GM04504 (cell line): ENCODE measurements at regions not wholly inside any gene's neighbourhood (a gene's known extent, or its start where the extent isn't known, plus 50 kb on each side); places are given as distances from the start of the nearest gene placed in this dataset.
A peak's percentile ranks its signal among the peaks of the same experiment; 100 is the strongest.
"Not testable (repeated sequence)": the region's sequence is repeated elsewhere in the genome, so short reads cannot be mapped to it uniquely, and the experiment has no call there.

Experiments
- DNase-seq: peaks from one replicate; pipeline ENCODE4 v3.0.0-alpha.2; 2012; ENCODE audit warnings: low read depth

DNA sequence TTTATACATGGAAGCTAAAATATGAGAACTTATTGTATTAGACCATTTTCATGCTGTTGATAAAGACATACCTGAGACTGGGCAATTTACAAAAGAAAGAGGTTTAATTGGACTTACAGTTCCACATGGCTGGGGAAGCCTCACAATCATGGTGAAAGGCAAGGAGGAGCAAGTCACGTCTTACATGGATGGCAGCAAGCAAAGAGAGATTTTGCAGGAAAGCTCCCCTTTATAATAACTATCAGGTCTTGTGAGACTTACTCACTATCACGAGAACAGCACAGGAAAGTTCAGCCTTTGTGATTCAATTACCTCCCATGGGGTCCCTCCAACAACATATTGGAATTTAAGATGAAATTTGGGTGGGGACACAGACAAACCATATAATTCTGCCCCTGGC is 740.1 kb upstream of the NECTIN3 start:
- not testable (repeated sequence) for DNase-seq

DNA sequence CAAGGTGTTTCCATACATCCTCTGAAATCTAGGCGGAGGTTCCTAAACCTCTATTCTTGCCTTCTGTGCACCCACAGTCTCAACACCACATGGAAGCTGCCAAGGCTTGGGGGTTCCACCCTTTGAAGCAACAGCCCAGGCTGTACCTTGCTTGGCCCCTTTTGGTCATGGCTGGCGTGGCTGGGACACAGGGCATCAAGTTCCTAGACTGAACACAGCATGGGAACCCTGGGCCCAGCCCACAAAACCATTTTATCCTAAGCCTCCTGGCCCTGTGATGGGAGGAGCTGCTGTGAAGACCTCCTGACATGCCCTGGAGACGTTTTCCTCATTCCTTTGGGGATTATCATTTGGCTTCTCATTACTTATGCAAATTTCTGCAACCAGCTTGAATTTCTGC is 739.0 kb upstream of the NECTIN3 start:
- no peak for DNase-seq

DNA sequence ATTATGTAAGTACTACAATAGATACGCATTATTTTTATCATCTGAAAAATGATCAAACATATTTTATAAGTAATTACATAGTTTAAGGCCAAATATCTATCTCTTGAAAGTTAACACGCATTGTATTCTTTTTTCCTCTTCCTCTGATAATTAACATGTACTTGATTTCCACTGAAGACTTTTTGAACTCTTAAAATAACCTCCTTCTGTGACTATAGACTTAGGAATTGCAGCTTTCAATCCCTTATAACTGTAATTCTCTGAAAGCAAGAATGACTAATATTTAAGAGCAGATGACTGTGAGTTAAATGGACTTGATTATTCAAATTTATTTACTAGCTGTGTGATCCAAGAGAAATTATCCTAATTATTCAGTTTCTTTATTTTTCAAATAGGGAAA is 730.6 kb upstream of the NECTIN3 start:
- DNase-seq, result no peak

DNA sequence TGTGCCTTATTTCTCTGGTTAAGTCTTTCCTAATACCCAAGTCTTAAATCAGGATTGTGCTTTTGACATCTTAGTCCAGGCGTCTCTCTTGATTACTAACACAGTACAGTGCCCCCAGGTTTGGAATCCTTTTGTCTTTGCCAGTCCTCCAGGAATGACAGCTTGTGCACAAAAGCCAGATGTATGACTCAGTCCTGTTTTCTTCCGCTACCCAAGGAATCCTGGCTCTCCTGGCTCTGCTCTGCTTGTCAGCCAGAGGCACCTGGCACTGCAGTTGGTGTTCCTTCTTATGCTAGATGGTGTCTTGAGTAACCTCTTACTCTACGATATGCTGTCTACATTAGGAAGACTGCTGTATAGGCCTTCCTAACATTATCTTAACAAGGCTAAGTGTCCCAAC is 728.2 kb upstream of the NECTIN3 start:
- peak; percentile 23 for DNase-seq

DNA sequence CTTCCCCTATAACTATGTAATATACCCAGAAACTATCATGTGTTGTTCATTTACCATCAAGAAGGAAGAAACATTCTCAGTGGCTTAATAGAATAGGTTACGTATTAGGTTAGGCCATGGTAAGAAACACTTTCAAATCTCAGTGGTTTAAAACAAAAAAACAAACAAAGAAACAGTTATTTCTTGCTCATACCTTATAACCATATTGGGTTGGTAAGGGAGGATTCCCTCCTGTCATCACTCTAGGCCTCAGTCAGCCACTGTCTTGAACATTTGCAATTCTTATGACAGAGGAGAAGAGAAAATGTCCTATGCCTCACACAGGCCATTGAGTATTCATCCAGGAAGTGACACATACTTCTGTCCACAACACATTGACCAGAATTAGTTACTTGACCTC is 727.7 kb upstream of the NECTIN3 start:
- DNase-seq, result no peak

DNA sequence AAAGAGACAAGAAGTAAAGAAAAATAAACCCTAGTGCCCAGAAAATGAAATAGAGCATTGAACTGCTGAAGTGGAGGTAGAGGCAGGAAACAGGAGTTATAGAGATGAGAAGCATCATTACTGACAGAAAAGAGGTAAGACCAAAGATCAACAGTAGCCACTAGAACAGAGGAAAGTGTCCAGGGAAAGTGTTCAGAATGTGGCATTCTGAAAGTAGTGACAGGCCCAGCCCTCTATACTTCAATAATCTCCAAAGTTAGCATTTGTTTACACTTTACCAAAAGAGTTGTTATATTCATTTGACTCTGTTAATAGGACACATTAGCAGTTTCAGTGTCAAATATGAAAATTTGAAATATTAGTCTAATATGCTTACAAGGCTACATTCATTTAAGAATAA is 727.1 kb upstream of the NECTIN3 start:
- DNase-seq, result no peak

DNA sequence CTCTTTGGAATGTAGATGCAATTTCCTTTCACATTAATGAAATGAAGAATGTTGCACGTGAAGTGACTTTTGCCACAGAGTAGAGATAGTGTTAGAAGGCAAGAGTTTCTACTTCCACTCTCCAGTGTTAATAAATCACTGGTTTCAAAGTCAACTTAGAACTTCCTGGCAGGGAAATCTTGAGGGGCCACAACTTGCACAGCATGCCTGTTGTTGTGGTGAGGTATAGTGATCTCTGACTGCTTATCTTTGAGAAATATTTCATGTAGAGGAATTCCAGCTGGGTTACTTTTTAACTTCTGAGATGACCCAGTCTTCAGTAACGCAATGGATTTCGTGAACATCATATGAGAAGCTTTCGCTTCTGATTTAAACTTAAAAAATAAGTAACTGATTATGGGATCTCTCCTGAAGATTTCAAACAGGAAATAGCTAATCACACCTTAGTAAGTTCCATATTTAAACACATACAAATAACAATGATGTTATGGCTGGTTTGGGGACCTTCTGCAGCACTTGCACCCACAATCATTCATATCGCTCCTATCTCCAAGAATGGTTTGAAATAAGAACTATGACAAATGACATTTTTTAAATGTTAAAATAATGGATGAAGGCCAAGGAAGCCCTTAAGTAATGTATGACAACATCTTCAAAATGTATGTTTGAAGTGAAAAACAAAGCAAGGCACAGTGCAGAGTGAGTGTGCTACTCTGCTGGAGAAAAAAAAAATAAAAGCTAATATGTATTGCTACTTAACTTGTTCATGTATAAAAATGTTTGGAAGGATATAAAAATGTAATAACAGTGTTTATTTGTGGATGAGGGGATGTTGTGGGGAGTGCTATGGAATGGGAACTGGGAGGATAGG is 726.5 kb upstream of the NECTIN3 start:
- DNase-seq, result no peak

DNA sequence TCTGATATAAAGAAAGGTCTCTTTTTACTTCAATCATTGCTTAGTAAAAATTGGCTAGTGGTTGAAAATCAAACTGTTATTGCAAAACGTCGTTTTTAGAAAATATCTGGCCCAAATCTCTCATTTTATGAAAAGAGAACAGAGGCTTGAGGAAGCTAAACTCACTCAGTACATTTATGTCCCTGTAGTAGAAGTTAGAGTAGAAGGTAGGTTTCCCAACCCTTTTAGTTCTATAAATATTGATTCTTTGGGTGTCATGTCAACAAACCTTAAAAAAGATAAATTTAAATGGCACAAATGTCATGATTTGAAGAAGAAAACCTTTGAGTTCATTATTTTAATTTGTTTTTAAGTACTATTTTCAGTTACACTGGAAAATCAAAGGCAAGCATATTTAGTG is 722.3 kb upstream of the NECTIN3 start:
- DNase-seq, result no peak

DNA sequence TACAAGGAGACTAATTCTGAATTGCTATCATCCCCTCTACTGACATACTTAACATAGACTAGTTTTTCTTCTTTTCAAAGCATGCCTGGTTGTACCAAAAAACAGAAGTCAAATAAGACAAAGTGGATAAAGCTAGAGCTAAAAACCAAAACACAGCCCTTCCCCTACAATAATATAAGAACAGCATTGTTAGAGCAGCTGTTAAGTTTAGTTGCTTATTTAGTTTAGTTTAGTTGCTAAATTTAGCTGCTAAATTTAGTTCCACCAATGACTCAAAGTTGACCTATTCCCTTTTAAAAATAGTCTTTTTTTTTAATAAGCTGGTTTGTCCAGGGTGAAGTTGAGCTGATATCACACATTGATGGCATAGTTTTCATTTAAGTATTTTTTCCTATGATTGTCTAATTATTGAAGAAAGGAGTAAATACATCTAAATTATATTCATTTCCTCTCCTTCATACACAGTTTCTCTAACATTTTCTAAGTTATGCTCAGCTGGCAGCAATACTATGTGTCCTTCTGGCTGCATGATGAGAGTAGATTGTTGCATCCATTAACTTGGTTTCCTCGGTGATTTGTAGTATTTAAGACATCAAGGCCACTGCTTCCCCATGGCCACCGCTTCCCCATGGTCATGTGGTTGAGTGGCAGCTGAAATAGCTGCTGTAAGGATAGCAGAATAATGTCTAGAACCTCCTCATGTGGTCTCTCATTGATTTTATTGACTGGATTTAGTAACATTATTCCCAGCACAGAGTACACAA is 718.6 kb upstream of the NECTIN3 start:
- no peak for DNase-seq

DNA sequence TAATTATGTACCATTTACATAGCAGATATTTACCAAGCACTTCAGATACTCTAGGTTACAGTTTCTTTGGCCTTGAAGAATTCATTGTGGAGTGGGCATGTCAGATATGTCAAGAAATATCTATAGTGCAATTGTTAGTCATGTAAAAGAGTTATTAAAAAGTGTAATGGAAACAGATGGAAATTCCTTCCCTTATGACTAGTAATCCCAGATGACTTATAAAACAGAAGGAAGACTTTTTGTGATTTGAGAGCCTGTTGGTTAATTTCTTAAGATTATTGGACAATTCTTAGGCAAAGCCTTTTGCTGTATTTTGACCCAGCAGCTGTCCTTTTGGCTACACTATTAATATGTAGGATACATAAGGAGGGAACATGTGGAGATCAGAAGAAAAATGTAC is 708.9 kb upstream of the NECTIN3 start:
- DNase-seq, result no peak

DNA sequence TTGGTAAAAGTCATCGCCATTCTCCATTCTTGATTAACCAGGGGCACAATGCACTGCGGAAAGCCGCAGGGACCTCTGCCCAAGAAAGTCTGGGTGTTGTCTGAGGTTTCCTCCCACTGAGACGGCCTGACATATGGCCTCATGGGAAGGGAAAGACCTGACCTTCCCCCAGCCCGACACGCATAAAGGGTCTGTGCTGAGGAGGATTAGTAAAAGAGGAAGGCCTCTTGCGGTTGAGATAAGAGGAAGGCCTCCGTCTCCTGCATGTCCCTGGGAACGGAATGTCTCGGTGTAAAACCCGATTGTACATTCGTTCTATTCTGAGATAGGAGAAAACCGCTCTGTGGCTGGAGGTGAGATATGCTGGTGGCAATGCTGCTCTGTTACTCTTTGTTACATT is 704.3 kb upstream of the NECTIN3 start:
- not testable (repeated sequence) for DNase-seq

DNA sequence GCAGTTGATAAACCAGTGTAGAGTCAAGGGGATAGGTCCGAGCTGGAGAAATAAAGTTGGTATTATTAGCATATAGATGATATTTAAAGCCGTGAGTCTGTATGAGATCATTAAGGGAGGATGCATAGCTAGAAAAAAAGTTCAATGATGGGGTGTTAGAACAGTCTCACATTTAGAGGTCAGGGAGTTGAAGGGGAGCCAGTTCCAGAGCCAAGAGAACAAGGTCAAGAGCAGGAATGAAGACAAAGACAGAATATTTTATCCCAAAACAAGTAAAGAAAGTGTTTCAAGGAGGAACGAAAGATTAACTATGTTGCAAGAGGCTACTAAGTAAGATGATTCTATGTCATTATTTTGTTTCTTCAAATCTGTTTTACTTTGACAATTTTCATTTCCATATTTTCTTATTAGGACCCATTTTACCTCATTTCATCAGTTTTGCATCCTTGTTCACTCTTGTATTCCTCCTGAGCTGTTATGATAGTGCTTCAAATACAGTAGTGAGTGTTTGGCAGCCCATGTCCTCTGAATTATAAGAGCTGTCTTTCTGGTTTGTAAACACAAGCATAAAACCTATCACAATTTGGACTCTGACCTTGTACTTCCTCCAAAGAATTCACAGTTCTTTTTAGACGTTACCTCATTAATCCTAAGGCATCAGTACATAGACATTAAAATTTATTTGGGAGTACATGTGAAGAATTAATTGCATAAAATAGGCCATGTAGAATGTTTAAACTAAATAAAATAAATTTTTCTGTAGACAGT is 695.7 kb upstream of the NECTIN3 start:
- no peak for DNase-seq

DNA sequence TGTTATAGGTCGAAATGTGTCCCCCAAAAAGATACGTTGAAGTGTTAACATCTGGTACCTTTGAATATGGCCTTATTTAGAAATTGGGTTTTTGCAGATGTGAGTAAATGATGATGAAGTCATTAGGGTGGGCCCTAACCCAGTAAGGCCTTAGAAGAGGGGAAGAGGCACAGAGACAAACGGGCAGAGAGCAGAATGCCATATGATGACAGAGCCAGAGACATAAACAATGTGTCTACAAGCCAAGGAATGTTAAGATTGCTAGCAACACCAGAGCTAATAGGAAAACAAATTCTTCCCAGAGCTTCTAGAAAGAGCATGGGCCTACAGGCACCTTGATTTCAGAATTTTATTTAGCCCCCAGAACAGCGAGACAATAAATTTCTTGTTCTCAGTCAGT is 693.1 kb upstream of the NECTIN3 start:
- no peak for DNase-seq

DNA sequence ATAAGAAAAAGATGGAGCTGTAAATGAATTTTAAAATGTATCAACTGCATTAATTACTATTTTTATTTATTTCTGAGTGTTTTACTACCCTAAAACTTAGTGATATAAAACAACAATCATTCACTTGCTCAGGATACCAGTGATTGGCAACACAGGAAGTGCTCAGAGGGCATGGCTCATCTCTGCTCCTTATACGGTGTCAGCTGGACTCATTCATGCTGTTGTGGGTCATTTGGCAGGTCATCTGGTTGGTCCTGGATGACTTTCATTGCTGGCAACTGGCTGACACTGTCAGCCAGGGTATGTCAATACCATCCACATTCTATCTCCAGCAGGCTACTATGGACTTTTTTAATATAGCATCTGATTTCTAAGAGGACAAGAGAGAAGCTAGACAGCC is 689.6 kb upstream of the NECTIN3 start:
- DNase-seq, result no peak

DNA sequence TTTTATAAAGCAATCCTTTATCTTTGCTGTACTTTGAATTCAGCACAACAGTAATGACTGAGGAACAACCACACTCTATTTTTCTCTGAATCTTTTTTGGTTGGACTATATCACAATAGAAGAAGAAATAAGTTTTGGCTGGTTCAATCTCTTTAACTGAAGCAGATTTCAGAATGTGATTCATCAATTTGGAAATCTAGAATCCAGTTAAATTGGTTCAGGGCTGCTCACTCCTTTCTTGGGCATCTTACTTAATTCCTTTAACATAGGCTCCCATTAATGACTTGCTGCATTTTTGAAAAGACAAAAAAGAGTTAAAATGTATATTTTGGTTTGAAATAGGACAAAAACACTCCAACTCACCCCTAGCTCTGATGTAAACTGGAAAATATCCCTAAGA is 688.3 kb upstream of the NECTIN3 start:
- no peak for DNase-seq

DNA sequence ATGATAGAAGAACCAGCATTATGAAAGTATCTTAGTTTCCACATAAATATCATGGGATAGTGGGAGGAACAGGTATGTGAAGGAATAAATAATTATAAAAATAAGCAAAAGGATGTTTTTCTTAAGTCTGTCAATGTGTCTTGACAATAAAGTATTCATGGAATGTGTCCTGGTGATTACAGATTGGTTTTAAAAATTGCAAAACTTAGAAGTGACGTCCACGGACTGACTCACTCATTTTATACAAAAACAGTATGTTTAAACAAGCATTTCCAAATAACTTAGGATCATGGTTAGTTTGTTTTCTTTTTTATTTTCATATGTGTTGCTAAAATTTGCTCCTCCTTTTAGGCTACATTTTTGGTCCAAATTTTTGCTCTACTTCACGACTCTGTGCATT is 687.0 kb upstream of the NECTIN3 start:
- no peak for DNase-seq

DNA sequence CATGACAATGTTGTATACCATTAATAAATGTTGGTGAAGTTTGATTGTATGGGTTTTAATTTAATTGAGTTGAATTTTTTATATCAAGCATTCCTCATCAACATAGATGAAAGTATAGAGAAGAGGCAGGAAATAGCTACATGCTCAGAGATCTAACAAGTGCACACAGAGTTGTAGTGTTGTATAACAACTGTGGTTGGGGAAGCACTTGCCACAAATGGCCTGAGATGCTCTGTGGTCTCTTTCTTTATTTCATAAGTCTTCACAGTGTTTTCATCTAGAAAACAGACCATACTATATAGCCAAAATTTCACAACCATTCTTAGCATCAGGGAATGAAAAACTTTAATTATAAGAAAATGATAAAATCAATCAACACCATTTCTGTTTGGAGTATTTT is 682.6 kb upstream of the NECTIN3 start:
- DNase-seq, result no peak

DNA sequence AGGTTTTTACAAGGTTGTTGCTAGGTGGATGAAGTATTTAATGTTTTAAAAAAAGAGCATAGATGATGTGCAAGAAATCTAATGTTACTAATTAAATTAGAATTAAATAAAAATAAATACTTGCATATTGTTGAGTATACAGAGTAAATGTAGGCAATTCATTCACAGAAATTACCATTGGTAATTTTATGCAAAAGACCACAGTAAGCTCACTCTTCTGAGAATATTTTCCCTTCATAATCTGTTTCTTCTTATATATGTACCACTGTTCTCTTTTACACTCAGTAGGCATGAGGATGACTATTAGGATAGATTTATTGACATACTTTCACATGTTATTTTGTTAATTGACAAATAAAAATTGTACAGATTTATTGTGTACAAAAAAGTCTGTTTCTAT is 681.2 kb upstream of the NECTIN3 start:
- DNase-seq, result no peak

DNA sequence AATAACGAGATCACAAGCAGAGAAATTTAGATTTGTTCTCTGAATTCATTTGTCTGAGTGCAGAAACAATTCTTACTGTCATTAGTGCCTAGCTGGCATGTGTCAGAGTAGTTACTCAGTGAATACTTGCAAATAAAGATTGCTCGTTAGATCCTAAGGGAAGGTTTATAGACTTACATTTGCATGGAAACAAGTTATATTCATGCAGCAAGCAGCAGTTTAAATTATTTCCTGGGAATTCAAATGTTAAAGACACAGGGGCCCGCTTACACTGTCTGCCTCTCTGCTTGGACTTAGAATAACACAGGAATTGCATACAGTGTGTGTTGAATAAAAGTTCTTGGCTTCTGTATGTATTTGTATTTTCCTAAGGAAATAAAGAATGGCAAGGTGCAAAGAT is 680.6 kb upstream of the NECTIN3 start:
- DNase-seq, result no peak

DNA sequence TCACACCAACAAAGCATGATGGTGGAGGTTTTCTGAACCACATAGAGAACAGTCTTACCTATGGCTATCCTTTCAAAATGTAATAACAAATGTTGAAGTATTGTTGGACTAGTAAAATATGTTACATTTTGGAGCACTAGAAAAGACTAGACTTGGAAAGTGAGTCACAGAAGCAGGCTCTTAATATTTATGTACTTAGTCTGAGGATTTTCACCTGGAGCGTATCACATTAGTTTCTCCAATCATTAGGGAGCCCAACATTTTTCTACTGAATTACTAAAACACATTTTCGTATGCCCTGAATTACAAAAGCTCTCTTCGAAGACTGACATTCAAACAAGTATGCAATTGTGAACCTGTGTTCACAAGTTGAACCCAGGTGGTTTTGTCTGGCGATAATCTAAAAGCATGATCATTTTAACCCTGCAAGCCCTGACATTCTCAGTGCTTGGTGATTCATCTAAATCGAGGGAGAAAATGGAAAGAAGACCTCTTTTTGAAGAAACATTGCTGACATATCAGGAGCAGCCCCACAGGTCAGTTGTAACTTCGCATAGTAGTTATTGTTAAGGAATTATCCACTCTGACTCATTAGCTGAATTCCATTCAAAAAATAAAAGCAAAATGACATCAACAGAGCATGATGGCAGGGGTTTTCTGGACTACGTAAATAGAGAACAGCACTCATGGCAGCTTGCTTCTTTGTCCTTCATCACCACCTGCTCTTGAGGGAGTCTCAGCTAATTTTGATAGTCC is 679.8 kb upstream of the NECTIN3 start:
- no peak for DNase-seq

DNA sequence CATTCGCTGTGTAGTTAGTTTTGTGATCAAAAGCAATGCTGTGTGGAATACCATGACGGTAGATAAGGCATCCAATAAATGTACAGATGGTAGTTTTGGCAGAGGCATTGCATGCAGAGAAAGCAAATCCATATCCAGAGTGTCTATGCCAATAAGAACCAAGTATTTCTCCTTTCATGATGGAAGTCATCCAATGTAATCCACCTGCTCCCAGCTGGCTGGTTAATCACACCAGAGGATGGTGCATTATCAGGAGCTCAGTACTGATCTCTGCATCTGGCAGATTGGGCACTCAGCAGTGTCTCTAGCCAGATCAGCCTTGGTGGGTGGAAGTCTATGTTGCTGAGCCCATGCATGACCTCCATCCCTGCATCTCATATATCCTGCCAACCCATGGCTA is 677.7 kb upstream of the NECTIN3 start:
- no peak for DNase-seq

DNA sequence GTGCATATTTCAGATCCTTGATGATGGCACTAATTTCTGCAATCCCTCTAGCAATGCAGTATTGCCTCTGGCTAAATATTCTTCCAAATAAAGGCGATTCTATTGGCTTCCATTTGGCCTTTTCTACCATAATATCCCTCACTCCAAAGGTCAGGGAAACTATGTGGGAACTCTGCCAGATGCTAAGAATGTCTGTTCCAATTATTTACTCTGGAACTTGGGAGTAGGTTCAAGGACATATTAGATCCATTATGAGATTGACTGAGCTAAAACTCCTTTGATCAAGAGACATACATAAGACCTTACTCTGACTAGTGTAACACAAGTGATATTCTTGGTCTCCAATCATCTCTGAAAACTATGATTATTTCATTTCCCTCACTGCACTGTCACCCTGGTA is 674.5 kb upstream of the NECTIN3 start:
- no peak for DNase-seq
